Right lobe of liver (tissue), 6 donors: ENCODE measurements at regions not wholly inside any gene's neighbourhood (a gene's known extent, or its start where the extent isn't known, plus 50 kb on each side); places are given as distances from the start of the nearest gene placed in this dataset.

Experiments used
- ATAC-seq, 4 donors: fragments of 200-7000 bp; cut with Tn5 transposase; one replicate each; pipeline ENCODE4 v1.9.1; 2020; ENCODE audit warnings: mild to moderate bottlenecking in 4 of 4, moderate library complexity in 4 of 4
- DNase-seq, 3 donors: peaks; one replicate each; pipeline ENCODE4 v3.0.0-alpha.2; 2020
- H3K27ac ChIP-seq, 3 donors: fragments of 200-600 bp; one replicate each; pipeline ENCODE4 v1.8.0; 2022
- H3K27me3 ChIP-seq, 2 donors: fragments of 200-600 bp; one replicate each; pipeline ENCODE4 v1.8.0; 2022
- H3K36me3 ChIP-seq, 4 donors: fragments of 200-600 bp; sonication (generic) in 1 of 4; one replicate each; pipeline versions ENCODE4 v1.5.1 to v1.8.0; 2017 to 2022; ENCODE audit warnings: control low read depth in 1 of 4
- H3K4me1 ChIP-seq, 4 donors: fragments of 200-600 bp; sonication (generic) in 1 of 4; one replicate each; pipeline versions ENCODE4 v1.5.1 to v1.8.0; 2017 to 2022; ENCODE audit warnings: control low read depth in 1 of 4
- H3K4me3 ChIP-seq, 3 donors: fragments of 200-600 bp; one replicate each; pipeline ENCODE4 v1.8.0; 2022
- H3K9me3 ChIP-seq, 4 donors: fragments of 200-600 bp; sonication (generic) in 1 of 4; one replicate each; pipeline versions ENCODE4 v1.5.1 to v1.8.0; 2017 to 2022; ENCODE audit warnings: control low read depth in 1 of 4
- POLR2A ChIP-seq: fragments of 450-650 bp; IDR thresholded peaks from one replicate; pipeline ENCODE4 v1.6.1; 2017; ENCODE audit warnings: antibody characterized with exemption, mild to moderate bottlenecking
- WGBS: methylation state at CpG from one replicate; pipeline ENCODE4 v1.1.6; 2018; ENCODE audit warnings: low coverage, low lambda C conversion rate; ENCODE audit not compliant: insufficient coverage; ENCODE audit errors: missing lambda C conversion rate; 5-methylcytosine and 5-hydroxymethylcytosine counted together
- intact Hi-C, 2 donors: fragments of 100-400 bp; cut with DNase I; formaldehyde crosslinking; loops; one replicate each; pipeline versions ENCODE4 v1.11.2 to v1.14.1; 2022
- TF ChIP-seq, protein P1 (sequence below), 4 donors: fragments of 200-600 bp in 3 of 4; fragments of 450-650 bp in 1 of 4; IDR thresholded peaks; one replicate each; pipeline versions ENCODE4 v1.5.1 to v1.8.0; 2016 to 2022; ENCODE audit warnings: antibody characterized with exemption in 4 of 4, mild to moderate bottlenecking in 2 of 4
- donor health status: DM: no; HTN: yes; CAD: no.
- donor health status: DM: no; HTN: no; CAD: no.
- donor health status: DM: no; HTN: no; CAD: no.
- donor health status: DM: no; HTN: yes; CAD: no.
- donor health status: DM: no; HTN: yes; CAD: no.

GRCh38 chr9:8020186-8020585, 220.6 kb upstream of the DMAC1 start:
- Histone ChIP-seq H3K27ac (no peak overlapping the region), H3K27me3 (no peaks in the 10 kb centered on the region), H3K36me3 (no peaks in the 10 kb centered on the region), H3K4me3 (no peak overlapping the region), H3K9me3 (no peaks in the 10 kb centered on the region), H3K4me1 (no peaks in the 10 kb centered on the region)
- ATAC-seq (no peak), DNase-seq (no peak)
- intact Hi-C loops, result no loop called here
- TF ChIP-seq POLR2A, result no peak
- TF ChIP-seq, protein P1, sequence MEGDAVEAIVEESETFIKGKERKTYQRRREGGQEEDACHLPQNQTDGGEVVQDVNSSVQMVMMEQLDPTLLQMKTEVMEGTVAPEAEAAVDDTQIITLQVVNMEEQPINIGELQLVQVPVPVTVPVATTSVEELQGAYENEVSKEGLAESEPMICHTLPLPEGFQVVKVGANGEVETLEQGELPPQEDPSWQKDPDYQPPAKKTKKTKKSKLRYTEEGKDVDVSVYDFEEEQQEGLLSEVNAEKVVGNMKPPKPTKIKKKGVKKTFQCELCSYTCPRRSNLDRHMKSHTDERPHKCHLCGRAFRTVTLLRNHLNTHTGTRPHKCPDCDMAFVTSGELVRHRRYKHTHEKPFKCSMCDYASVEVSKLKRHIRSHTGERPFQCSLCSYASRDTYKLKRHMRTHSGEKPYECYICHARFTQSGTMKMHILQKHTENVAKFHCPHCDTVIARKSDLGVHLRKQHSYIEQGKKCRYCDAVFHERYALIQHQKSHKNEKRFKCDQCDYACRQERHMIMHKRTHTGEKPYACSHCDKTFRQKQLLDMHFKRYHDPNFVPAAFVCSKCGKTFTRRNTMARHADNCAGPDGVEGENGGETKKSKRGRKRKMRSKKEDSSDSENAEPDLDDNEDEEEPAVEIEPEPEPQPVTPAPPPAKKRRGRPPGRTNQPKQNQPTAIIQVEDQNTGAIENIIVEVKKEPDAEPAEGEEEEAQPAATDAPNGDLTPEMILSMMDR (IDR thresholded peaks at IDR 0.05), result no peak
- 22% methylated on average over 1 of the region's 1 CpG for whole genome bisulfite sequencing

DNA sequence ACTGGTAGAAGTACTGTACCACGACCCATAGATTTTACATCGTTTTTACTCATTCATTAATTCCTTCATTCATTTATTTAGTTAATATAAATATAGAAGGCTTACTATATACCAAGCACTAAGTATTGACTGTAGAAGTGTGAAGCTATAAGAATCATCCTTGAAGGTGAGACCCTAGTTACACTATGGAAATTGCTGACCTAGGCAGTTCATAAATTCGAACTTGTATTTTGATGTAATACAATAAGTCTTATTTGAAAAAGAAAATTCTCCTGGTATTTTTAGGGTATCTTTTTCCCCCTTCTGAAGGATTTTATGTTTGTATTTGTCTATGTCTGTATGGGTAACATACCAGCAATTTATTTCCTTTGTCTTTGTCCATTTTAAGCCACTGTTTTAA, 220.1 kb upstream of the DMAC1 start:
- no peak overlapping the region for H3K27ac ChIP-seq
- DNase-seq (no peak), ATAC-seq (no peak)
- TF ChIP-seq POLR2A, result no peak
- TF ChIP-seq, protein P1 (IDR thresholded peaks at IDR 0.05), result no peak
- H3K36me3 ChIP-seq, result no peaks in the 10 kb centered on the region
- no peak overlapping the region for H3K4me3 ChIP-seq
- WGBS, result 18% methylated on average over 3 of the region's 3 CpGs
- H3K9me3 ChIP-seq, result no peaks in the 10 kb centered on the region
- intact Hi-C loops, result no loop called here
- no peaks in the 10 kb centered on the region for H3K4me1 ChIP-seq
- no peaks in the 10 kb centered on the region for H3K27me3 ChIP-seq

- DNase-seq (no peak), ATAC-seq (no peak)
- H3K27ac ChIP-seq, result no peak overlapping the region
- intact Hi-C loops, result no loop called here
- H3K9me3 ChIP-seq, result no peaks in the 10 kb centered on the region
- no peaks in the 10 kb centered on the region for H3K4me1 ChIP-seq
- TF ChIP-seq POLR2A, result no peak
- TF ChIP-seq, protein P1 (IDR thresholded peaks at IDR 0.05), result no peak
- WGBS, result 63% methylated on average over 2 of the region's 2 CpGs
- H3K36me3 ChIP-seq, result no peaks in the 10 kb centered on the region
- H3K27me3 ChIP-seq, result no peaks in the 10 kb centered on the region
- no peak overlapping the region for H3K4me3 ChIP-seq
These were observed 215.6 kb upstream of the DMAC1 start for GRCh38 chr9:8014997-8015682.

DNA sequence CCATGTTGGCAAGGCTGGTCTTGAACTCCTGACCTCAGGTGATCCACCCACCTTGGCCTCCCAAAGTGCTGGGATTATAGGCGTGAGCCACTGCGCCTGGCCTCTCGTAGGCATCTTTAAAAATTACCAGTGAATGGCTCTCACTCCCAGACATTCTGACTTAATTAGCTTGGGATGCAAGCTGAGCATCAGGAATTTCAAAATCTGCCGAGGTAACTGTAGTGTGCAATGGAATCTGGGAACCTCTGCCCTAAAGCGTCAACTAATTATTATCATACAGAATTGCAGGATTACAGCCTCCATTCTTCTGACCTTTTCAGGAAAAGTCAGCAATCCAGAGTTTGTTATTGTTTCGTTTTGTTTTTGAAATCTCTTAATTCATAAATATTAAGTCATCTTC, 213.4 kb upstream of the DMAC1 start:
- TF ChIP-seq, protein P1 (IDR thresholded peaks at IDR 0.05), result no peak
- no peak for TF ChIP-seq POLR2A
- no peaks in the 10 kb centered on the region for H3K27me3 ChIP-seq
- no peaks in the 10 kb centered on the region for H3K36me3 ChIP-seq
- intact Hi-C loops, result no loop called here
- no peaks in the 10 kb centered on the region for H3K9me3 ChIP-seq
- H3K4me3 ChIP-seq, result no peak overlapping the region
- H3K27ac ChIP-seq, result no peak overlapping the region
- 36% methylated on average over 6 of the region's 6 CpGs for WGBS
- ATAC-seq, result no peak
- DNase-seq, result no peak
- H3K4me1 ChIP-seq, result no peaks in the 10 kb centered on the region

GRCh38 chr9:8011974-8012373, 212.4 kb upstream of the DMAC1 start:
- Histone ChIP-seq H3K27me3 (no peaks in the 10 kb centered on the region), H3K36me3 (no peaks in the 10 kb centered on the region), H3K4me1 (no peaks in the 10 kb centered on the region), H3K27ac (no peak overlapping the region), H3K4me3 (no peak overlapping the region), H3K9me3 (no peaks in the 10 kb centered on the region)
- 25% methylated on average over 1 of the region's 1 CpG for WGBS
- ATAC-seq (no peak), DNase-seq (no peak)
- intact Hi-C loops, result no loop called here
- TF ChIP-seq POLR2A, result no peak
- TF ChIP-seq, protein P1 (IDR thresholded peaks at IDR 0.05), result no peak
